HepG2 (cell line): ENCODE measurements at regions not wholly inside any gene's neighbourhood (a gene's known extent, or its start where the extent isn't known, plus 50 kb on each side); places are given as distances from the start of the nearest gene placed in this dataset.

Source experiments
- ATAC-seq: fragments of 200-7000 bp; cut with Tn5 transposase; 3 replicates; pipeline ENCODE4 v1.9.1; 2020; ENCODE audit warnings: mild to moderate bottlenecking, moderate library complexity
- BruUV-seq: library from RNA; stranded (reverse); fragments of 400-500 nt; replicated peaks from 2 replicates; lab custom pipeline; 2021; lab: Mats Ljungman, UMichigan
- CTCF ChIA-PET: fragments of 300-600 bp; formaldehyde crosslinking; extraction: SDS; loops from one replicate; lab custom pipeline; 2021; ENCODE audit warnings: low total read pairs, inconsistent platforms, low intra/inter-chr PET ratio; lab: Yijun Ruan, JAX
- POLR2A ChIA-PET: fragments of 350-600 bp; sonication (Branson Sonifier 250); formaldehyde crosslinking; loops from one replicate; lab custom pipeline; 2020; ENCODE audit warnings: antibody characterized with exemption, inconsistent platforms; lab: Yijun Ruan, JAX
- DNase-seq: peaks from one replicate; pipeline ENCODE4 v3.0.0-alpha.2; 2015; ENCODE audit warnings: low spot score
- FAIRE-seq: peaks from 3 replicates; lab custom pipeline; 2011; peaks lifted over from hg19 to GRCh38; lab: Jason Lieb, UNC
- H2AFZ ChIP-seq: one replicate; pipeline ENCODE4 v1.6.1; 2011; ENCODE audit warnings: low read length, inconsistent platforms
- H3K27ac ChIP-seq: fragments of 300-600 bp; 3 replicates; pipeline ENCODE4 v1.8.0; 2011; ENCODE audit warnings: mixed run types, mild to moderate bottlenecking, mixed read lengths, low read length, inconsistent platforms; ENCODE audit not compliant: insufficient read depth; ENCODE audit errors: extremely low read length
- H3K27me3 ChIP-seq, 2 experiments: fragments of 200-600 bp in 1 of 2; 2 replicates in 1 of 2; 3 replicates in 1 of 2; pipeline versions ENCODE4 v1.6.0 to v1.8.0; 2011; ENCODE audit warnings: low read length in 2 of 2, mild to moderate bottlenecking in 2 of 2, moderate library complexity in 2 of 2, inconsistent platforms in 1 of 2; ENCODE audit not compliant: insufficient read depth in 2 of 2, control insufficient read depth in 1 of 2
- H3K36me3 ChIP-seq, 2 experiments: fragments of 200-600 bp in 1 of 2; replicated peaks in 1 of 2; 2 replicates in 1 of 2; 3 replicates in 1 of 2; pipeline versions ENCODE4 v1.5.1 to v1.8.0; 2011; ENCODE audit warnings: low read length in 2 of 2, inconsistent platforms in 1 of 2; ENCODE audit not compliant: insufficient read depth in 2 of 2, control insufficient read depth in 1 of 2
- H3K4me1 ChIP-seq: 2 replicates; pipeline ENCODE4 v1.5.1; 2012; ENCODE audit warnings: low read length, inconsistent platforms; ENCODE audit not compliant: insufficient read depth
- H3K4me2 ChIP-seq: 2 replicates; pipeline ENCODE4 v1.6.0; 2011; ENCODE audit warnings: low read depth, low read length, inconsistent platforms
- H3K4me3 ChIP-seq, 3 experiments: fragments of 200-600 bp in 1 of 3; sonication (generic), shearing (Covaris generic) in 1 of 3; replicated peaks in 1 of 3; 2 replicates each; pipeline ENCODE4 v1.5.1; 2011 to 2016; ENCODE audit warnings: low read length in 3 of 3, inconsistent platforms in 2 of 3, low read depth in 2 of 3, mild to moderate bottlenecking in 2 of 3, control low read depth in 1 of 3, mixed read lengths in 1 of 3; ENCODE audit not compliant: insufficient read depth in 1 of 3
- H3K79me2 ChIP-seq: one replicate; pipeline ENCODE4 v1.6.1; 2011; ENCODE audit warnings: low read length, inconsistent platforms; ENCODE audit not compliant: insufficient read depth
- H3K9ac ChIP-seq: 2 replicates; pipeline ENCODE4 v1.6.0; 2011; ENCODE audit warnings: mild to moderate bottlenecking, low read depth, low read length, inconsistent platforms; ENCODE audit not compliant: insufficient read depth
- H3K9me3 ChIP-seq: 2 replicates; pipeline ENCODE4 v1.5.1; 2012; ENCODE audit warnings: mild to moderate bottlenecking, low read length
- H4K20me1 ChIP-seq: 2 replicates; pipeline ENCODE4 v1.6.0; 2011; ENCODE audit warnings: inconsistent platforms, mild to moderate bottlenecking, low read length, moderate library complexity; ENCODE audit not compliant: insufficient read depth
- ARID3A ChIP-seq: IDR thresholded peaks from 2 replicates; pipeline ENCODE4 v1.6.1; 2012; ENCODE audit warnings: low read depth, low read length, improper control_type of control experiment
- CENPBD1 ChIP-seq: sonication (generic); formaldehyde crosslinking; IDR thresholded peaks from 2 replicates; pipeline ENCODE4 v1.8.0; 2022; ENCODE audit warnings: missing genetic modification reagents, low read depth, mild to moderate bottlenecking, borderline replicate concordance
- CENPT ChIP-seq: sonication (generic); formaldehyde crosslinking; IDR thresholded peaks from 2 replicates; pipeline ENCODE4 v1.8.0; 2022; ENCODE audit warnings: low read depth, mild to moderate bottlenecking, moderate library complexity, missing genetic modification reagents
- KAT8 ChIP-seq: IDR thresholded peaks from 2 replicates; pipeline ENCODE4 v1.6.1; 2016; ENCODE audit warnings: missing genetic modification reagents, missing compliant biosample characterization
- POGZ ChIP-seq: sonication (generic); formaldehyde crosslinking; IDR thresholded peaks from 2 replicates; pipeline ENCODE4 v1.4.0; 2020; ENCODE audit warnings: mild to moderate bottlenecking, missing genetic modification reagents
- RBM39 ChIP-seq: fragments of 200-400 bp; formaldehyde crosslinking; IDR thresholded peaks from one replicate; pipeline ENCODE4 v1.6.1; 2018; ENCODE audit warnings: antibody characterized with exemption, mild to moderate bottlenecking, low read depth, low read length; ENCODE audit not compliant: poor library complexity, severe bottlenecking
- RERE ChIP-seq: IDR thresholded peaks from 2 replicates; pipeline ENCODE4 v1.6.1; 2016; ENCODE audit warnings: low read depth, missing genetic modification reagents, missing compliant biosample characterization
- SPEN ChIP-seq: sonication (generic); formaldehyde crosslinking; IDR thresholded peaks from 2 replicates; pipeline ENCODE4 v1.5.1; 2020; ENCODE audit warnings: low read depth, mild to moderate bottlenecking, missing genetic modification reagents
- SRY ChIP-seq: sonication (generic); formaldehyde crosslinking; IDR thresholded peaks from 2 replicates; pipeline ENCODE4 v1.8.0; 2022; ENCODE audit warnings: mild to moderate bottlenecking, missing genetic modification reagents
- ZNF644 ChIP-seq: IDR thresholded peaks from 2 replicates; pipeline ENCODE4 v1.6.1; 2016; ENCODE audit warnings: low read depth
- WGBS: methylation state at CpG from one replicate; pipeline ENCODE4 v1.1.6; 2017; ENCODE audit warnings: low lambda C conversion rate; 5-methylcytosine and 5-hydroxymethylcytosine counted together
- in situ Hi-C: cut with HindIII; loops from 2 replicates; pipeline ENCODE4 v1.10.0; 2017; ENCODE audit warnings: low pct_unique_long_range_greater_than_20kb; ENCODE audit not compliant: extremely low pct_ligation_motif_present
- intact Hi-C: fragments of 100-400 bp; cut with micrococcal nuclease; formaldehyde crosslinking; loops from one replicate; pipeline ENCODE4 v1.10.0; 2022; ENCODE audit not compliant: unreplicated experiment

GRCh38 chr6:3650076-3650958 lies 101.2 kb downstream of the PXDC1 start:
- Histone ChIP-seq H3K9ac (no peak overlapping the region), H4K20me1 (no peaks in the 10 kb centered on the region), H3K4me2 (no peak overlapping the region), H3K9me3 (no peaks in the 10 kb centered on the region), H3K4me3 (no peak overlapping the region), H3K27me3 (peaks cover 0 to 14% of the 10 kb centered on the region in 2 experiments; a peak in 2 of 5 replicates), H3K27ac (no peak overlapping the region), H3K79me2 (no peaks in the 10 kb centered on the region), H3K4me1 (no peaks in the 10 kb centered on the region), H3K36me3 (no peaks in the 10 kb centered on the region), H2AFZ (no peak overlapping the region)
- intact Hi-C loops (no loop called here), in situ Hi-C loops (no loop called here)
- ChIA-PET POLR2A (no interaction called here), CTCF (no interaction called here)
- WGBS: 69% methylated on average over 13 of the region's 17 CpGs
- FAIRE-seq (no peak), DNase-seq (no peak), ATAC-seq (no peak; the same call in 2 of the 3 replicates)
- TF ChIP-seq KAT8 (CRISPR knock-in tag) (no peak), CENPBD1 (CRISPR knock-in tag) (no peak), RBM39 (no peak), RERE (no peak), ARID3A (no peak), POGZ (no peak), SRY (CRISPR knock-in tag) (no peak), SPEN (CRISPR knock-in tag) (no peak), ZNF644 (CRISPR knock-in tag) (no peak), CENPT (no peak)
- no TSS peak for BruUV-seq
